ENCODE measurements at regions not wholly inside any gene's neighbourhood (a gene's known extent, or its start where the extent isn't known, plus 50 kb on each side); places are given as distances from the start of the nearest gene placed in this dataset.
"Not testable (repeated sequence)": the region's sequence is repeated elsewhere in the genome, so short reads cannot be mapped to it uniquely, and the experiment has no call there.

DNA sequence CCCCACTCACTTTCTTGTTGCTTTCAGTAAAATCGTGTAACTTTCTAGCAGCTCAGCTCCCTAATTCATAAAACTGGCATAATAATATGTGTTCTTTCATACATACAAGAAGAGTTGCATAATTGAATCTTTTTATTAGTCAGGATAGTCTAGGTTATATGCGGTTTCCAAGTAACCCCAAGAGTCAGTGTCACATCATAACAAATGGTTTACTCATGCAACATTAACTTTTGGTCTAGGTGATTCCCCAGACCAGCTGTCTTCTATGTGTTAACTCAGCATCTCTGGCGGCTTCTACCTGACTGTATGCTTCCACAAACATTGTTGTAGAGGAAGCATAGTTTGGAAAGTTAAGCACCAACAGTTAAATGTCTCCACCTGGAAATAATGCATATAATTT, 1000.4 kb downstream of the CDH11 start:
- DNase-seq (ENCODE audit: low read depth in 2 of 2), result peak in 1 of 2 experiments; percentile 23

DNA sequence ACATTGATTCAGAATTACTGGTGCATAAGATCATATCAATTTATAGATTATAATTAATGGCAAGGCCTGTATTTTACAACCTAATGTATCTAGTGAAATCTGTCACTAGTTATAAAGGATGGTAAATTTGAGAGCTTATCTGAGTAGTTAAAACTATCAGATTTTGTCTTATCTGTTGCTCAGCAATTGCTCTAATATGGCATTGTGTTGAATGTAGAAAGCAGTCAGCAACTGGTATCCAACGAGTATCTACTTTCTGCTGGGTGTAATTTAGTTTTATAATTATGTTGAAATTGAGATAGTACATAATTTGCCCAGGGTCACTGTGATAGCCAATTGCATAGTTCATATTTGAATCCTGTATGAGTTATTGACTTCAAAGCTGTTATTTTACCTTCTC, 1005.7 kb downstream of the CDH11 start:
- DNase-seq (ENCODE audit: low read depth in 2 of 2), result no peak

DNA sequence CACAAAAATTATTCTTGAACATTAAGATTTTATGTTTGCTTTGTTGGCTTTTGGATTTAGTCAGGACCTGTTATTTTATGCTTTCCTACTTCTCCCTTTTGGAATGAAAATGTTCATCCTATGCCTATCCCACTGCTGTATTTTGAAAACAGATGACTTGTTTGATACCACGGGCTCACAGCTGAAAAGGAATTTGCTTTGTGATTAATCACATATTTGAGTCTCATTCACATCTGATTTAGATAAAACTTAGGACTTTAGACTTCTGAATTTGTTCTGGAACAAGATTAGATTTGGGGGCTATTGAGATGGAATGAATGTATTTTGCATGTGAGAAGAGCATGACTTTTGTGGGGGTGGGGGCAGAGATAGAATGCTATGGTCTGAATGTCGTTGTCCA, 1012.6 kb downstream of the CDH11 start:
- DNase-seq (ENCODE audit: low read depth in 2 of 2), result peak in 1 of 2 experiments; percentile 34

- DNase-seq (ENCODE audit: low read depth in 2 of 2), result no peak
Observed at GRCh38 chr16:64102654-64103053, 1019.2 kb downstream of the CDH11 start.

DNA sequence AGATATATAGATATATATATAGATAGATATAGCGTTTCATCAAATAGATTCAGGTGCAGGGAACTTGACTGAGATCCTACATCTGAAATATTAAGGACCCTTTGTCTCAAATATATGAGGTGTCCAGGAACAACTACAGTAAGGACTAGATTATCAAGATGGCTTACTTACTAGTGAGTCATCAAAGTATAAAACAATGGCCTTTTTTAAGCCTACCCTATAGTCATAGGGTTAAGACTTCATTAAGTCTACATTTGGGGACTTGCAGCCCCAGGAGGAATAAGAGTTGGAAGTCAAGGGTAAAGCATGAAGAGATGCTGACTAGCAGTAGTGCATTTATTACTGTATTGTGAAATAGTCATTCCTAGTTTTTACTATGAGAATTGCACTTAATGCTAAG, 1023.4 kb downstream of the CDH11 start:
- no peak for DNase-seq (ENCODE audit: low read depth in 2 of 2)

DNA sequence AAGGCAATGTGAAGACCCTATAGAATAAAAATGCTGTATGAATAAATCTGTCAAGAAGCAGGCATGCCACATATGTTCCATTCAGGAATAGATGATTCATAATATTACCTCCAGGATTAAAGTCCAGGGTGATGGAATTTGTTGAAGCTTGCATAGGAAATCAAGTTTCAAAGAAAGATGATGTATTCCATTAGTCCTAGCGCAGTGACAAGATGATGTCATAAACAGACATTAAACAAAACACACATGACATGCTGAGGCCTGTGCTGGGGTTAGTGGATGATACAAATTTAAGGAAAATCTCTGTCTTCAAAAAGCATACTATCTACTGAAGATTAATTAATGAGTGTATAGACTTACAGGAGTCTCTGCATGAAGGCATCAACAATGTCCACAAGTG, 1025.2 kb downstream of the CDH11 start:
- DNase-seq (ENCODE audit: low read depth in 2 of 2), result no peak

GRCh38 chr16:64094992-64095634, 1026.8 kb downstream of the CDH11 start:
- DNase-seq (ENCODE audit: low read depth in 2 of 2), result peak in 1 of 2 experiments; percentile 30

DNA sequence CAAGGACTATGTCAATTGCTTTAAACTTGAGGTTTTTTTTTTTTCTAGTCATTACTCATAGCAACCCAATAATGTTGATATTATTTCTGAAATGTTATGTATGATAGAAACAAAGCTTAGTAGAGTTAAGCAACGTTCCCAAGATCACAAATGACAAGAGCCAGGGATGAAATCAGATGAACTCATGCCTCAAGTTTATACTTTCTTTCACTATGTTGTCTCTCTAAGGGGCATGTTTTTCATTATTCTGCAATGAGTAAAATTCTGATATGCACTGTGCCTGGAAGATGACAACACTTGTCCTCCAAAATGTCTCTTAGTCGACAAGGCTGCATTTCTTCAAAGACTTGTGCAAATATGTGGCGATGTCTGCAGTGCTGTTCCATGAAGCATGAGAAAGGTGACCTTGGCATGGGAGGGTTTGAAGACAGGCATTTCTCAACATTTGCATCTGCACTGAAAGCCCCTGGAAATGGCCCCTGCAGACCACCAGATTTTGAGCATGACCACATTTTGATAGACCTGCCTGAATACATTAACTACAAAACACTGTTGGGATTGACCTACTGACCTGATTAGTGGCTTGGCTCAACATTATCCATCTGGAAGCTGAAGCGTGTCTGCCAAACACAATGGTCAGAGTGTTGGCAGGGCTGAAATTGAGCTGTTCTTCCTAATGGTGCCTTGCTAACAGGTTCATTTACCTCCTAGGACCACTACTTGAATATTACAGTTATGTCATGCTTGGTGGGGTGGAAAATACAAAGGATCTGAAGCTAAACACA, 1027.5 kb downstream of the CDH11 start:
- DNase-seq (ENCODE audit: low read depth in 2 of 2), result no peak

- peak; percentile 76 to 77 for DNase-seq (ENCODE audit: low read depth in 2 of 2)
Observed at GRCh38 chr16:64092271-64092670, 1029.6 kb downstream of the CDH11 start.

- DNase-seq (ENCODE audit: low read depth in 2 of 2), result no peak
Observed at GRCh38 chr16:64090327-64090726, 1031.5 kb downstream of the CDH11 start.

DNA sequence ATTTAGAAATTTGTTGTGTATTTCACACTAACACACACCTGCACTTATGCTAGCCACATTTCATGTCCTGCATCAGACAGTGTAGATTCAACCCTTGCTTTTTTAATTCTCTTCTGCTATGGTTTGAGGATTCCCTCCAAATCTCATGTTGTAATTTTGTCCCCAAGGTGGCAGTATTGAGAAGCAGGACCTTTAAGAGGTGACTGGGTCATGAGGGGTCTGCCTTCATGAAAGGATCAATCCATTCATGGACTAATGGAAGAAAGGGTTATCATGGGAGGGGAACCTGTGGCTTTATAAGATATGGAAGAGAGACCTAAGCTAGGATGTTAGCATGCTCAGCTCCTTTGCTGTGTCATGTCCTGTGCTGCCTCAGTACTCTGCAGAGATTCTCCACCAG, 1032.2 kb downstream of the CDH11 start:
- peak in 1 of 2 experiments; percentile 28 for DNase-seq (ENCODE audit: low read depth in 2 of 2)

DNA sequence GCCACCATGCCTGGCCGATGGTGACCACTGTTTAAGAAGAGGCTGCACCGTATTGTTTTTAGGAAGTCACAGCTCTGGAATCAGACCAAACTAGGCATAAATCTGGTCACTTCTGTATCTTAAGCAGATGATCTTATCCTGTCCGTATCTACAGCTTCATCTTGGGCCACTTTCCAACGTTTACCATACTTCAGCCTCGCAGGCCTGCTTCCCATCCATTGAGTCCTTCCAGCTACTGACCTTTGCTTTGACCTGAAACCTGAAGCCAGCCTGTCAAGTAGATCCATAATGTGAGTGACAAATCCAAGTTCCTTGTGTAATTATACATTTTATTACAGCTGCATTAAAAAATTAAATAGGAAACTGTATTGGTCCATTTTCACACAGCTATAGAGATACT, 1033.0 kb downstream of the CDH11 start:
- DNase-seq (ENCODE audit: low read depth in 2 of 2), result no peak

DNA sequence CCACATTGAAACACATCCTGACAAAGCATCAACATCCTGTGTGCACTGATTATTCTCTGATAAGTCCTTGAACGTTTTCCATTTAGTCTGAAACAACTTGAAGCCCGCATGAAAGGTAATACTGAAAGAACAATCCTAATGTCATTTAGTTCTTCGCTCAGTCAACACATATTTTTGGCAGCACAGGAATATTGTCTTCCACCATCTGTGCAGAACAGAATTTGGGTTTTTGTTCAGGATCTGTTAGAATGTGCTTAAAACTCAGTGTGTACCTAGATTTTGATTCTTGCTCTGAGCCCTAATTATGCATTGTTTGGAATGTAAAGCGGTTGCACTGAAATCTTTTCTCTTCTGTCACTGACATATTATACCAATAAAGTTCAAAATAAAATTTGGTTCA, 1036.6 kb downstream of the CDH11 start:
- DNase-seq (ENCODE audit: low read depth in 2 of 2), result no peak

- DNase-seq (ENCODE audit: low read depth in 2 of 2), result no peak
Observed at GRCh38 chr16:64084706-64085105, 1037.2 kb downstream of the CDH11 start.

- no peak for DNase-seq (ENCODE audit: low read depth in 2 of 2)
Observed at GRCh38 chr16:64083428-64084129, 1038.3 kb downstream of the CDH11 start.

DNA sequence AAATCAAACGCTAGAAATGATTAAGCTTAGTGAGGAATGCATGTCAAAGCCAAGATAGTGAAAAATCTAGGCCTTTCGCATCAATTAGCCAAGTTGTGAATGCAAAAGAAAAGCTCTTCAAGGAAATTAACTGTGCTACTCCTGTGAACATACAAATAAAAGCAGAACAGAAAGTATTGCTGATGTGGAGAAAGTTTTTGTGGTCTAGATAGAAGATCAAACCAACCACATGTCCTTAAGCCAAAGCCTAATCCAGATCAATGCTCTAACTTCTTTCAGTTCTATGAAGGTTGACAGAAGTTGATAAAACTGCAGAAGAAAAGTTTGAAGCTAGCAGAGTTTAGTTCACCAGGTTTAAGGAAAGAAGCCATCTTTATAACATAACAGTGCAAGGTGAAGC, 1044.6 kb downstream of the CDH11 start:
- DNase-seq (ENCODE audit: low read depth in 2 of 2), result no peak

DNA sequence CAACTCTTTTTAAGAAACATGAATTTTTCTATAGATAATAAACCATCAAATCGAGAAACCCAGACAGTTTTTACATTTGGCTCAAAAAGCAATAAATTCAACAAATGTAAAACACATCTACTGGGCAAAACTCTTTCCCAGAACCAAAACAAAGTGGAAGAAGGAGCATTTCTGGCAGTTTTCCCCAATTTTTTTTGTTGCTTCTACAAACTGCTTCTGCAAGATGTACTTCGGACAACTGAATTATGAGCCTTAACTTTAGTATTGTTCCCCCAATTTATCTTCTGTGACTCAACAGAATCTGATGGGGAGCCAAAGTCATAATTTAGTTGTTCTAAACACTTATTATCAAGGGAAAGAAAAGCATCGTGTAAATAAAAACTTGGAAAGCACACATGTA, 1047.2 kb downstream of the CDH11 start:
- no peak for DNase-seq (ENCODE audit: low read depth in 2 of 2)

- DNase-seq (ENCODE audit: low read depth in 2 of 2), result not testable (repeated sequence)
Observed at GRCh38 chr16:64072131-64072730, 1049.6 kb downstream of the CDH11 start.

GRCh38 chr16:64065523-64065922, 1056.3 kb downstream of the CDH11 start:
- no peak for DNase-seq (ENCODE audit: low read depth in 2 of 2)

GRCh38 chr16:64061621-64062020, 1060.2 kb downstream of the CDH11 start:
- DNase-seq (ENCODE audit: low read depth in 2 of 2), result no peak

- DNase-seq (ENCODE audit: low read depth in 2 of 2), result no peak
Observed at GRCh38 chr16:64060631-64061030, 1061.2 kb downstream of the CDH11 start.

DNA sequence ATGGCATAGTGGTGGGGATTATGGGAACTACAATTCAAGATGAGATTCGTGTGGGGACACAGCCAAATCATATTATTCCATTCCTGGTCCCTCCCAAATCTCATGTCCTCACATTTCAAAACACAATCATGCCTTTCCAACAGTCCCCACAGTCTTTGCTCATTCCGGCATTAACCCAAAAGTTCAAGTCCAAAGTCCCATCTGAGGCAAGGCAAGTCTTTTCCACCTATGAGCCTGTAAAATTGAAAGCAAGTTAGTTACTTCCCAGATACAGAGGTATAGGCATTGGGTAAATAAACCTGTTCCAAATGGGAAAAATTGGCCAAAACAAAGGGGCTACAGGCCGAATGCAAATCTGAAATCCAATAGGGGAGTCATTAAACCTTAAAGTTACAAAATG, 1063.2 kb downstream of the CDH11 start:
- no peak for DNase-seq (ENCODE audit: low read depth in 2 of 2)

All from fibroblast of skin of left quadriceps (primary cell).